Frontal cortex (tissue), 3 donors: ENCODE measurements at regions not wholly inside any gene's neighbourhood (a gene's known extent, or its start where the extent isn't known, plus 50 kb on each side); places are given as distances from the start of the nearest gene placed in this dataset.
"Not testable (repeated sequence)": the region's sequence is repeated elsewhere in the genome, so short reads cannot be mapped to it uniquely, and the experiment has no call there.

ENCODE experiments used
- DNase-seq, 2 donors: peaks; one replicate each; pipeline ENCODE4 v3.0.0; 2012; ENCODE audit warnings: low spot score in 2 of 2
- FAIRE-seq: peaks from 2 replicates; lab custom pipeline; 2012; peaks lifted over from hg19 to GRCh38; lab: Jason Lieb, UNC
- donor health status: control.
- donor health status: control.
- donor health status: control.

DNA sequence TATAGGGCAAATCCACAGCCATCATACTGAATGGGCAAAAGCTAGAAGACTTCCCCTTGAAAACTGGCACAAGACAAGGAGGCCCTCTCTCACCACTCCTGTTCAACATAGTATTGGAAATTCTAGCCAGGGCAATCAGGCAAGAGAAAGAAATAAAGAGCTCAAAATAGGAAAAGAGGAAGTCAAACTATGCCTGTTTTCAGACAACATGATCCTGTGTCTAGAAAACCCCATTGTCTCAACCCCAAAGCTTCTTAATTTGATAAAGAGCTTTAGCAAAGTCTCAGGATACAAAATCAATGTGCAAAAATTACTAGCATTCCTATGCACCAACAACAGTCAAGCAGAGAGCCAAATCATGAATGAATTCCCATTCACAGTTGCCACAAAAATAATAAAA lies 160.3 kb downstream of the CXXC4 start:
- DNase-seq (no peak), FAIRE-seq (no peak)

DNA sequence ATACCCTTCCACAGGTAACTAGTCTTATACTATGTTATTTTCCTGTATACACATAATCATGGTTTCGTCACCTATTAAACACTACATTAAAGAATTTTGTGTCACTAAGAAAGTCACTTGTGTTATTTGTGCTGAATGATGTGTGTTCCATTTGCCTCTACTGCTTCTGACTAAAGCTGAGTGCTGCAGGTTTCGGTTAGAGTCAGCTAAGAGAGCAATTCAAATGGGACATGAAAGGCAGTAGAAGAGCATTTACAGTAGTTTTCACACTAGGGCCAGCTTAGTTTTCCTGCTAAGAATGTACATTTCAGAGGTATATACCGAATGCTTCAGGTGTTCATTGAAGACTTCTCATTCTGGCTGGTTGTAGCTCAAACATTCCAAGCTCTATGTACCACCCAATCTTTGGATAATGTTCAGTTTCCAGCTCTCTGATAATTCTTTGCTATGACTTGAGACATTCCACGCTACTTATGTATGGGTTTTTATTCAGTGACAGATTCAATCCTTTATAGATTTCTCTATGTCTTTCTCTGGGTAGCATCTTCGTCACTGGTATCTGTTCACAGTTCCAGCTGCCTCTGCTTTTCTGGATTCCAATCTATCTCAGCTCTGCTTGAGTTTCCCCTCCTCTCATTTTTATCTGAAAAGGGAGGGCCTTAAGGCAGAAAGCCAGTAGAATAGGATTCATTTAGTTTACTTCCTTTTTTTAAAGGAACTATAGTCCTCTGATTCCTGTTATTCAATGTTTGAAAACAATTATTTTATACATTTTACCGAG lies 164.4 kb downstream of the CXXC4 start:
- DNase-seq: no peak
- FAIRE-seq: no peak

DNA sequence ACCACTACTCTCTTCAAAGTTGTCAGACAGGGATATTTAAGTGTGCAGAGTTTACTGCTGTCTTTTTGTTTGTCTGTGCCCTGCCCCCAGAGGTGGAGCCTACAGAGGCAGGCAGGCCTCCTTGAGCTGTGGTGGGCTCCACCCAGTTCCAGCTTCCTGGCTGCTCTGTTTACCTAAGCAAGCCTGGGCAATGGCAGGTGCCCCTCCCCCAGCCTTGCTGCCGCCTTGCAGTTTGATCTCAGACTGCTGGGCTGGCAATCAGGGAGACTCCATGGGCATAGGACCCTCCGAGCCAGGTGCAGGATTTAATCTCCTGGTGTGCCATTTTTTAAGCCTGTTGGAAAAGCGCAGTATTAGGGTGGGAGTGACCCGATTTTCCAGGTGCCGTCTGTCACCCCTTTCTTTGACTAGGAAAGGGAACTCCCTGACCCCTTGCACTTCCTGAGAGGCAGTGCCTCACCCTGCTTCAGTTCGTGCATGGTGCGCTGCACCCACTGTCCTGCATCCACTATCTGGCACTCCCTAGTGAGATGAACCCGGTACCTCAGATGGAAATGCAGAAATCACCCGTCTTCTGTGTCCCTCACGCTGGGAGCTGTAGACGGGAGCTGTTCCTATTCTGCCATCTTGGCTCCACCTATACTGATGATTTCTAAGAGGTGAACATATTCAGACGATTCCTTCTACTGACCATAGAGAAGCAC lies 167.6 kb downstream of the CXXC4 start:
- not testable (repeated sequence) for DNase-seq, FAIRE-seq

- FAIRE-seq: peak; percentile 95
- peak in 1 of 2 donors; percentile 2 for DNase-seq
Observed at GRCh38 chr4:104302731-104303130, 192.0 kb downstream of the CXXC4 start.

DNA sequence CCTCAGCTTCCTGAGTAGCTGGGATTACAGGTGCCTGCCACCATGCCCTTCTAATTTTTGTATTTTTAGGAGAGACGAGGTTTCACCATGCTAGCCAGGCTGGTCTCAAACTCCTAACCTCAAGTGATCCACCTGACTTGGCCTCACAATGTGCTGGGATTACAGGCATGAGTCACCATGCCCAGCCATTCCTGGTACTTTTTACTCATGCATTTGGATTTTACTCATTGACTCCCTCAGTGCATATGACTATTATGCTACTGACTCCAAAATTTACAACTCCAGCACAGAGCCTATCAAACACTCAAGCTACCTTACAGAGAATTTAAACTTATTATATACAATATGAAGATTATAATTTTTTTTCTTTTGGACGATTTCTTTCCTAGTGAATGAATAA lies 199.9 kb downstream of the CXXC4 start:
- no peak for DNase-seq
- FAIRE-seq: no peak

- FAIRE-seq: peak; percentile 79
- no peak for DNase-seq
Observed at GRCh38 chr4:104286867-104287266, 207.8 kb downstream of the CXXC4 start.

DNA sequence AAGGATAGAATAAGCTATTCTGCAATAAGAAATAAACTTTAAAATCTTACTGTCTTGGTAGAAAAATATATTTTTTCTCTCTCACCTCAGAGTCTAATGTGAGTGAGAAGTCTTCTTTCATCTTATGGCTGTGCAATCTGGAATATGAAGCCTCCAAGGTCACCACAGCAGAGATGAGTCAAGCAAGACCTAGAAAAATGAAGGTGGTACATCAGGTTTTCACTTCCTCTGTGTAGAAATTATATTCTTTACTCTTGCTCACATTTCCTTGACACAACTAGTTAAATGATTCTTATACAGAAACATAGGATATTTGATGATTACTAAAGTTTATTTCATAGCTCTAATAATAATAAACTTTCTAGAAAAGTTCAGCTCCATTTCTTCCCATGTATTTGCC lies 211.4 kb downstream of the CXXC4 start:
- FAIRE-seq (no peak), DNase-seq (no peak)

DNA sequence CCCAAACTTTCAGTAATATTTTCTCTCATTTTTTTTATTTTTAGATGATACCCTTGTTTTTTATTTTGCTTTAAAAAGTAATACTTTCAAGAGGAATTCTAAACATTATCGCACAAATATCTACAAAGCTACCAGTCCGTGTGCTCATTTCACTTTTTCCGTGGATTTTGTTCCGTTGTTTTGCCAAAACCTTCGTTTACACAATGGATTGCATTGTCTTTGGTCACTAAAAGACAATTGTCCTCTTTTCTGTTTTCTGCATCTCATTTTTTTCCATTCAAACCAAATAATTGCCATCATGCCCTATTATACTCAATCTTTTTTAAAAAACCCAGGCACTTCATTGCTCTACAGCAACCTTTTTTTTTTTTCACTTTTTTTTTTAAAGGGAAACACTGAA lies 214.9 kb downstream of the CXXC4 start:
- DNase-seq (no peak), FAIRE-seq (peak; percentile 97)

DNA sequence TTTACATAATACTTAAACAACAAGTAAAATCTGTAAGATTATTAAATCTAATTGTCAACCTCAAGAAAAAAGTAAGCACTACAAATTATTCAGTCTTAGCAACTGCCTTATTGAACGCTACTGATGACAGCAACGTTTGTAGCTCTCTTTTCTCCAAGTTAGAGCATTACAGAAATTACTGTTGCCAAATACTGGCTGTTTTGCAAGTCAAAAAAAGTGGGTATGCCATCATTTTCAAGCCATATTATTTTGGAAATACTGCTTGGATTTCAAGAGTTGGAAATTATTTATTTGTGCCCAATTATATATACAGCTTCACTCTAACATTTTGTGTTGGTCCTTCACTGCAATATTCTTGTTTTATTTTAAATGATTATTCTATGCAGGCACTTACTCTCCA lies 221.7 kb downstream of the CXXC4 start:
- FAIRE-seq (no peak), DNase-seq (no peak)

DNA sequence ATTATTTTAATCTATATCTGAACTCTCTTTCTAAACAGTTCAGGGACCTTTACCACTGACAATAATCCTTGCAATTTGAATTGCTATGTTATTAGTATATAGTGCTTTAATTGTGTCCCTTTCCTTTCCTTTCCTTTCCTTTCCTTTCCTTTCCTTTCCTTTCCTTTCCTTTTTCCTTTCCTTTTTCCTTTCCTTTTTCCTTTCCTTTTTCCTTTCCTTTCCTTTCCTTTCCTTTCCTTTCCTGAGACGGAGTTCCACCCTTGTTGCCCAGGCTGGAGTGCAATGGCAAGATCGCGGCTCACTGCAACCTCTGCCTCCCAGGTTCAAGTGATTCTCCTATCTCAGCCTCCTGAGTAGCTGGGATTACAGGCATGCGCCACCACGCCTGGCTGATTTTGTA lies 225.1 kb downstream of the CXXC4 start:
- not testable (repeated sequence) for DNase-seq, FAIRE-seq

DNA sequence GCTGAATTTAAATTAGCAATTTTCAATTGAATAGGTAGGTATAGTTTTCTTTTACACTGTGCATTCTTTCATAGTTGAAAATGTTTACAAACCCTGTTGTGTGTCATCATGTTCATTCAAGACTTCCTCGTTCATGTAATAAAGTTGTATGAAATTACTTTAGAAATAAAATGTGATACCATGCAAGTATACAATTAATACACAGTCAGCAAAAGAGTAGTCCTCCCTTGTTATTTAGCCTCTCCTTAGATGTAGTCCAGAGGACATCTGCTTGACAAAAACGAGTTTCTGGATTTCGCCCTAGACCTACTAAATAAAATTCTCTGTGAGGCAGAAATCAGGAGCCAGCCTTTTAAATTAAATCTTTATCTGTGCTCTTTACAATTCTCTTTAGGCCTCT lies 231.6 kb downstream of the CXXC4 start:
- FAIRE-seq (no peak), DNase-seq (no peak)

GRCh38 chr4:104262678-104263077 lies 232.0 kb downstream of the CXXC4 start:
- FAIRE-seq: no peak

GRCh38 chr4:104248726-104249125 lies 246.0 kb downstream of the CXXC4 start:
- FAIRE-seq: no peak
- DNase-seq: no peak

More at GRCh38 chr4:104262678-104263077, 232.0 kb downstream of the CXXC4 start:
- no peak for DNase-seq

DNA sequence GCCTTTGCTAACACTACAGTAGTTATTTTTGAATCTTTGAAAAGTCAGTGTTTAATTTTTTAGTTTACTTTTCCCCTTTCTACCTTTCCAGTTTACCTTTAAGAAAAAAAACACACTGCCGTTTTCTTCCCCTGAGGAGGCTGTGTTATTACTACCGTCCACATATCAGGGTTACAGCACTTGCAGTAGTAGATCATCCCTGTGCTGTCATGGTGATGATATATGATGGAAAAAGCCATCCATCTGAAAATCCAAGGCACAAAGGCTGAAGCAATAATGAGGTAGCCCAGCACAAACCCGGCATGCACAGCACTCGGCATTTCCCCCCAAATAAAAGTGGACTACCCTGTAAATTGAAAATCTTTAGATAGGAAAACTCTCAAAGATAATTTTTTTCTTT lies 258.7 kb downstream of the CXXC4 start:
- DNase-seq (no peak), FAIRE-seq (no peak)

DNA sequence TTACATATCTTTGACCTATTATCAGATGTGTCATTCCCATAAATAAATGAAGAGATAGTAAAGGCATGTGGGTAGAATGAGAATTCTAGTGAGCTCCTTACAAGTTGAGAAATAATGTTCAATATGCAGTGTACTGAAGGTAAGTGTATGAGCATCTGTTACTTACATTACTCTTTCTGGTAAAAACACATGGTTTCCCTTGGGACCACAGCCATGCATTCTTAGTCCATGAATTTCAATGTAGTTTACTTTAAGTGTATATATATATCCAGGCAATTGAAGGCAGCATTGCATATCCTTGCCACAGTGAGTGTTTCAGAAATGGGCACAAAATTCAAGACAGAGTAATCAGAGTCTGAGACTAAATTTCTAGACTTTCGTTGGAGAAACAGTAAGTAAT lies 277.2 kb downstream of the CXXC4 start:
- DNase-seq: no peak

GRCh38 chr4:104211657-104212056 lies 283.0 kb downstream of the CXXC4 start:
- FAIRE-seq: no peak

More for the DNA sequence above, 277.2 kb downstream of the CXXC4 start:
- no peak for FAIRE-seq

GRCh38 chr4:104210420-104210819 lies 284.3 kb downstream of the CXXC4 start:
- no peak for FAIRE-seq
- DNase-seq: no peak

More at GRCh38 chr4:104211657-104212056, 283.0 kb downstream of the CXXC4 start:
- no peak for DNase-seq

DNA sequence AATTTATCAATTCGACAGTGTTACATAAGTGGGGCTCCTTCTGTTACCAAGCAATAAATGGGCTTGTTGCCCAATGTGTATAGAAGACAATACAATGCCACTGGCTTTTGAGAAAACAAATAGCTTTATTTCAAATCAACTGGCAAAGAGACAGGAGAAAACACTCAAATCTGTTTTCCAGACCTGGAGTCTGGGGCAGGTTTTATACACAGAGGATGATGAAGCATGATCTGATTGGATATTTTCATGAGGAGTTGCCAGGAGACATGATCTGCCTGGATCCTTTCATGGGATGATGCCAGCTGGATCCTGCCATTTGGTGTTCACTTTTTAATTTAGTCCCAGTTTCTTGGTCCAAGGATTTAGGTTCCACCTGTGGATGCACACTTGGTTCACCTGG lies 287.9 kb downstream of the CXXC4 start:
- DNase-seq: no peak
- no peak for FAIRE-seq

GRCh38 chr4:104205116-104205515 lies 289.6 kb downstream of the CXXC4 start:
- DNase-seq: no peak
- no peak for FAIRE-seq

GRCh38 chr4:104188301-104188700 lies 306.4 kb downstream of the CXXC4 start:
- no peak for FAIRE-seq
- DNase-seq: no peak

DNA sequence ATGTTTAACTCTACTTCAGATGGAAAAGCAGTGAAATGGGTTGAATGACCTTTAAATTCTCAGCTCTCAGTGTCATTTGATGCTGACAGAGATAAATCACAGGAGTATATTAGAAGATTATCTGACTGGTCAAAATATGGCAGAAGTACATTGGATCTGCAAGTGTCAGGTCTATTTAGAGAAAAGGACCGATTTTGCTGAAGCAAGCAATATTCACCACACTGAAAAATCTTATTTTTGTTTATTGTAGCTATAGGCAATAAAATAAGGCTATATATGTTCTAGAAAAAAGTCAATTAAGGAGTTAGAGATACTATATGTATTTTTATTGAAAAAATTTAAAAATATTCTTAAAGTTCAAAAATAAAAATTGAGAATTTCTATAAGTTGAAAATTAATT lies 325.3 kb downstream of the CXXC4 start:
- DNase-seq: no peak
- no peak for FAIRE-seq
